Upper lobe of right lung (tissue), 1 donor: ENCODE measurements at regions not wholly inside any gene's neighbourhood (a gene's known extent, or its start where the extent isn't known, plus 50 kb on each side); places are given as distances from the start of the nearest gene placed in this dataset.

ENCODE experiments used
- ATAC-seq: fragments of 200-7000 bp; cut with Tn5 transposase; one replicate; pipeline ENCODE4 v1.9.1; 2020; ENCODE audit warnings: mild to moderate bottlenecking, moderate library complexity
- DNase-seq: peaks from one replicate; pipeline ENCODE4 v3.0.0-alpha.2; 2020
- H3K27ac ChIP-seq: fragments of 200-600 bp; one replicate; pipeline ENCODE4 v1.8.0; 2022
- H3K27me3 ChIP-seq: fragments of 200-600 bp; one replicate; pipeline ENCODE4 v1.8.0; 2022; ENCODE audit warnings: mild to moderate bottlenecking
- H3K36me3 ChIP-seq: fragments of 200-600 bp; one replicate; pipeline ENCODE4 v1.8.0; 2022
- H3K4me1 ChIP-seq: fragments of 200-600 bp; one replicate; pipeline ENCODE4 v1.8.0; 2022
- H3K4me3 ChIP-seq: fragments of 200-600 bp; one replicate; pipeline ENCODE4 v1.8.0; 2022; ENCODE audit warnings: mild to moderate bottlenecking
- H3K9me3 ChIP-seq: fragments of 200-600 bp; one replicate; pipeline ENCODE4 v1.8.0; 2022
- intact Hi-C: fragments of 100-400 bp; cut with DNase I; formaldehyde crosslinking; loops from one replicate; pipeline ENCODE4 v1.11.0; 2022
- TF ChIP-seq, protein P1 (sequence below): fragments of 200-600 bp; IDR thresholded peaks from one replicate; pipeline ENCODE4 v1.8.0; 2022; ENCODE audit warnings: antibody characterized with exemption
- donor health status: DM: no; HTN: yes; CAD: no; lungs with severe emphysema.

DNA sequence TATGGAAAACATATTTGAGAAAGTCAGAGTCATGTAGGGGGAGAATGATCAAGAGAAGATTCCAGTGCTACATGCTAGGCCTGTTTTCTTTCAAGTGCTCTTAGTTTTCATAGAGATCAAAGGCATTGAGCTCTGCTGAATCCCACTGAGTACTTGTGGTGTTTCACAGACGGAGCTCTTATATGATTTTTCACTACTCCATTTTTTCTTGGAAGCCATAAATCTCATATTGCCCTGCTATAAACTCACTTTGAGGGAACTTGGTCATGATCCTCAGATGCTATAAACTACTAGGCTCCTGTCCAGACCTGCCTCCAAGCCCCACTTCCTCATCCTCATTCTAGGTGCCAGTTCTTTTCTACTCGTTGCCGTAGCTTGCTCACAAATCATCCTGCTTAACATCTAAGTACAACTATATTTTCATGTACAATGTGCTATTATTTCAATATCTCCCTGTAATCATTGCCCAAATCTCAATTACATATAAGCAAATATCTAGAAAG lies 180.8 kb upstream of the CCDC179 start:
- intact Hi-C loops: no loop called here
- Histone ChIP-seq H3K9me3 (no peaks in the 10 kb centered on the region), H3K4me1 (no peaks in the 10 kb centered on the region), H3K36me3 (no peaks in the 10 kb centered on the region), H3K4me3 (no peak overlapping the region), H3K27ac (no peak overlapping the region), H3K27me3 (no peaks in the 10 kb centered on the region)
- TF ChIP-seq, protein P1, sequence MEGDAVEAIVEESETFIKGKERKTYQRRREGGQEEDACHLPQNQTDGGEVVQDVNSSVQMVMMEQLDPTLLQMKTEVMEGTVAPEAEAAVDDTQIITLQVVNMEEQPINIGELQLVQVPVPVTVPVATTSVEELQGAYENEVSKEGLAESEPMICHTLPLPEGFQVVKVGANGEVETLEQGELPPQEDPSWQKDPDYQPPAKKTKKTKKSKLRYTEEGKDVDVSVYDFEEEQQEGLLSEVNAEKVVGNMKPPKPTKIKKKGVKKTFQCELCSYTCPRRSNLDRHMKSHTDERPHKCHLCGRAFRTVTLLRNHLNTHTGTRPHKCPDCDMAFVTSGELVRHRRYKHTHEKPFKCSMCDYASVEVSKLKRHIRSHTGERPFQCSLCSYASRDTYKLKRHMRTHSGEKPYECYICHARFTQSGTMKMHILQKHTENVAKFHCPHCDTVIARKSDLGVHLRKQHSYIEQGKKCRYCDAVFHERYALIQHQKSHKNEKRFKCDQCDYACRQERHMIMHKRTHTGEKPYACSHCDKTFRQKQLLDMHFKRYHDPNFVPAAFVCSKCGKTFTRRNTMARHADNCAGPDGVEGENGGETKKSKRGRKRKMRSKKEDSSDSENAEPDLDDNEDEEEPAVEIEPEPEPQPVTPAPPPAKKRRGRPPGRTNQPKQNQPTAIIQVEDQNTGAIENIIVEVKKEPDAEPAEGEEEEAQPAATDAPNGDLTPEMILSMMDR: no peak
- ATAC-seq (no peak), DNase-seq (no peak)

DNA sequence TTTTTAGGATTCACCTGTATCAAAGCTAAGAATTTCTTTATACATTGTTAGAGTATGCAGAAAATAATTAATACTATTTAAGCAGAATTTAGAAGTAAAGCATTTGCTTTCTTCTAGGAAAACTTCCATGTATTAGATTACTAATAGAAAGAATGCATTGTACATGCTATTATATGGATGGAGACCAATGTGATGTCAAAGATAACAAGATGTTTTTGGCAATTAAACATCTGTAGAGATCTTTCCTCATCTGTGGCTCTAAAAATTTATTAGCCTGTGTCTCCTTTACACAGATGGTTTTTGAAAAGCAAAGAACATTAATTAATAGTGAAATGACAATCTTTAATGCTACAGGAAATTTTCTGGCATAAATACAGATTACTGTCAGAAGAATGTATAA lies 198.4 kb upstream of the CCDC179 start:
- Histone ChIP-seq H3K4me1 (no peaks in the 10 kb centered on the region), H3K9me3 (no peaks in the 10 kb centered on the region), H3K27ac (no peak overlapping the region), H3K36me3 (no peaks in the 10 kb centered on the region), H3K4me3 (no peak overlapping the region), H3K27me3 (no peaks in the 10 kb centered on the region)
- intact Hi-C loops: no loop called here
- ATAC-seq (no peak), DNase-seq (no peak)
- TF ChIP-seq, protein P1: no peak

DNA sequence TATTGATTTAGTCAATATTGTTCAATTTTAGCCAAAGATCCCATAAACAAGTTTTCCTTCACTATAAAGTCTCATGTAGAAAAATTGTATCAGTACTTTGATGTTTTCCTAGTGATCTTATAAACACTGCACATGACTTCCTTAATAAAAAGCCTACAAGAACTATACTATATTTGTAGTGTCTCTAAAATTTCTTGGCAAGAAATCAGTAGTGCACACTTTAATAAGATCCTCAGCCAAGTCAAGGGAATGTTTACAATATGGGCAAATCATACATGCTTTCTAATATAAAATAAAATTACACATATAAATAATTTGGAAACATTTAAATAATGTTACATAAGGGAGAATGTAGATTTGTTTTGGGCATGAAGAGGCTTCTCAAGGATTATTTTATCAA lies 203.0 kb upstream of the CCDC179 start:
- no peak overlapping the region for H3K27ac ChIP-seq
- no peaks in the 10 kb centered on the region for H3K36me3 ChIP-seq
- DNase-seq (no peak), ATAC-seq (no peak)
- H3K27me3 ChIP-seq: no peaks in the 10 kb centered on the region
- H3K4me3 ChIP-seq: no peak overlapping the region
- TF ChIP-seq, protein P1: no peak
- intact Hi-C loops: no loop called here
- H3K4me1 ChIP-seq: no peaks in the 10 kb centered on the region
- no peaks in the 10 kb centered on the region for H3K9me3 ChIP-seq

DNA sequence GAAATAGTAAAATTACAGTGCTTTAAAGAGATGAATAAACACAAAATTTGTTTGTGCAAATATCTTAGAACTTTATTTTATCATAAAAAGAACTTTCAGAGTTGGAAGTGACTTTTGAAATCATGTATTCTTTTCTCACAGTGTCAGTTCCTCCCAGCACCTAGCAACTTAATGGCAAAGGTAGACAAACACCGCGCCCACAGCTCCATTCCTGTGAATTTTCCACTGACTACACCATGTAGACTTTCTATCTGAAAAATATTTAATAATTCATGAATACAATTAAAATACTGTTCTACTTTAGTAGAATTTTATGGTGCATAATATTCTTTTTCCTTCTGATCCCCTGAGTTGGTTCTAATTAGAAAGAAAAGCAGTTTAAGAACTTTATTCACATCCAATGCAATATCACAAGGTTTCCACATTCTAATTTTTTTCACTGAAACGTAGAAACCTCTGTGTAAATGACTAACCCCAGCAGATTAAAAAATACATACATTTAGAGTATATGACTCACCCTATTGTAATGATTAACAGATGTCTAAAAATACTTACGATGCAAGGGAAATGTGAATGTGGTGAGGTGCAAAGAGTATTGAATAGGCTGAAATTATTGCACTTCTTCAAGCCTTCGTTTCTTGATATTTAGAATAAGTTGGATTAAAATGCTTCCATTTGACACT lies 218.2 kb upstream of the CCDC179 start:
- no peak for DNase-seq
- no peak for ATAC-seq
- no peak overlapping the region for H3K27ac ChIP-seq
- TF ChIP-seq, protein P1: no peak
- H3K9me3 ChIP-seq: no peaks in the 10 kb centered on the region
- H3K27me3 ChIP-seq: no peaks in the 10 kb centered on the region
- no peaks in the 10 kb centered on the region for H3K4me1 ChIP-seq
- H3K4me3 ChIP-seq: no peak overlapping the region
- no peaks in the 10 kb centered on the region for H3K36me3 ChIP-seq
- intact Hi-C loops: no loop called here

DNA sequence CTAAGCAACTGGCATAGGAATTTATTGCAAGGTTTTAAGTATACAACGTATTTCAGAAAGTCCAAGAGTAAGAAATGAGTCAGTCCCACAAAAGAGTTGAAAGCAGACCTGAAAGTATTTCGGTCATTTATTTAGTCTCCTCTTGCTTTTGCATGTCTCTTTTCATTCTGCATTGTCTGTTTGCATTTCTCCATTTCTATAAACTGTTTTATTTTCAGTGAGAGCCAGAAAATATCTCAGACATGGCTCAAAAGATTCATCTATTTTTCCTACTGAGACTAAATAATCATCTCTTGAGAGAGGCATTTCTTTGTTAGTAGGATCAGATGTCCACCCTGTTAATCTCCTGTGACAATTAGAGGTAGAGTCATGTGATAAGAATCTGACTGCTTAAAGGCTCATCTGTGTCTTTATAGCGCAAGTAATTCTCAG lies 219.1 kb upstream of the CCDC179 start:
- intact Hi-C loops: no loop called here
- Histone ChIP-seq H3K9me3 (no peaks in the 10 kb centered on the region), H3K27ac (no peak overlapping the region), H3K27me3 (no peaks in the 10 kb centered on the region), H3K36me3 (no peaks in the 10 kb centered on the region), H3K4me1 (no peaks in the 10 kb centered on the region), H3K4me3 (no peak overlapping the region)
- TF ChIP-seq, protein P1: no peak
- ATAC-seq (no peak), DNase-seq (no peak)
